ENCODE measurements at regions not wholly inside any gene's neighbourhood (a gene's known extent, or its start where the extent isn't known, plus 50 kb on each side); places are given as distances from the start of the nearest gene placed in this dataset.

- TF ChIP-seq CTCF (IDR thresholded peaks at IDR 0.05) = no peak
- TF ChIP-seq POLR2A (IDR thresholded peaks at IDR 0.05) = no peak
- no peak for TF ChIP-seq EP300 (IDR thresholded peaks at IDR 0.05)
- no peak for TF ChIP-seq POLR2AphosphoS5 (IDR thresholded peaks at IDR 0.05)
Measured at GRCh38 chr9:24073666-24074065, 247.6 kb upstream of the ELAVL2 start.

All from sigmoid colon (tissue), 4 donors.